ENCODE measurements at regions not wholly inside any gene's neighbourhood (a gene's known extent, or its start where the extent isn't known, plus 50 kb on each side); places are given as distances from the start of the nearest gene placed in this dataset.

DNA sequence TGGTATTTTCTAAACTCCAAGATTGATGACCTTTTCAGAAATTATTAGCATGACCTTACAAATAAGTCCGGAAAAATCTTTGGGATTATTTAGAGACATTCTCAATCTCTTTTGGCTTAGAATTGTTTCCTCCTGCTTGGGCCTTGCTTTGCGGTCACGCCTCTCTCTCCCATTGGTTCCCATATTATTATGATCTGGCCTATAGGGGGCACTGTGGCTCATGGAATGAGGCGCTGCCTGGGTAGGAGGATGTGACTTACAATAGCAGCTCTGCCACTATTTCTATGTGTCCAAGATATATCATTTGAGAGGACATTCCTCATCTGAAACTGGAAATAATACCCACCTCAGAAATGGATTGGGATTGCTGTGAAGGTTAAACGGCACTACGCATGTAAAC is 464.9 kb downstream of the MFSD1 start:
- TF ChIP-seq POLR2AphosphoS5 (IDR thresholded peaks at IDR 0.05; ENCODE audit: low read depth, low read length) = no peak
- no peak for TF ChIP-seq POLR2A (IDR thresholded peaks at IDR 0.05; ENCODE audit: low read depth, low read length)
